ENCODE measurements at regions not wholly inside any gene's neighbourhood (a gene's known extent, or its start where the extent isn't known, plus 50 kb on each side); places are given as distances from the start of the nearest gene placed in this dataset.

DNA sequence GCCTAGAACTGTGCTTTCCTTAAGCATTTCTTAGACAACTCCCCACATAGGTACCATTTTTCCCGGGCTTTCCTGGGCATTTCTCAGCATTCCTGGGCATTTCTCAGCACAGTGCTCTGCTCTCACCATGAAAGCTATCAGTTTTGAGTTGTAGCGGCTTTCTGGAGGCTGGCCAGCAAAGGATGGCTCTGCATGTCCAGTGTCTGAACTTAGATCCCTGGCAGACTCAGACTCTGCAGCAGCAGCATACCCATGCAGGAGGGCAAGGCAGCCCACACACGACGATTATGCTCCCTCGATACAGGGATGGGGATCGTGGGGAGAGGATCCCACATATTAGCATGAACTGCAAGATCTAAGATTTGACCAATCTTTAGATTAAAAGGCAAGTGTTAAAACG lies 248.9 kb upstream of the MKI67 start:
- WGBS: 63% methylated on average over 7 of the region's 7 CpGs
- Histone ChIP-seq H3K9ac (ENCODE audit: low read length) (no peak overlapping the region), H4K91ac (ENCODE audit: low read length) (no peak overlapping the region), H3K4me1 (ENCODE audit: control insufficient read depth, insufficient read depth, low read depth, low read length) (no peaks in the 10 kb centered on the region), H3K27ac (ENCODE audit: low read length, poor library complexity, severe bottlenecking) (no peak overlapping the region), H2BK12ac (ENCODE audit: low read length in 2 of 2) (no peak overlapping the region), H3K4me3 (ENCODE audit: insufficient read depth in 1 of 2, low read depth in 1 of 2, low read length in 2 of 2) (no peak overlapping the region), H3K4ac (ENCODE audit: low read depth in 1 of 2, low read length in 2 of 2) (no peak overlapping the region), H3K4me2 (ENCODE audit: low read length, poor library complexity, severe bottlenecking) (no peak overlapping the region), H2BK120ac (ENCODE audit: low read depth, low read length) (no peak overlapping the region), H2AK5ac (ENCODE audit: low read length, severe bottlenecking) (no peak overlapping the region), H4K8ac (ENCODE audit: low read length) (no peak overlapping the region), H3K23ac (ENCODE audit: low read length in 2 of 2) (no peak overlapping the region), H3K9me3 (ENCODE audit: control insufficient read depth, low read length) (no peaks in the 10 kb centered on the region), H3K27me3 (ENCODE audit: control insufficient read depth in 1 of 2, insufficient read depth in 1 of 2, low read length in 2 of 2) (no peaks in the 10 kb centered on the region), H2BK5ac (ENCODE audit: low read depth, low read length, poor library complexity, severe bottlenecking) (no peak overlapping the region), H2BK15ac (ENCODE audit: low read depth, poor library complexity, severe bottlenecking) (no peak overlapping the region), H3K18ac (ENCODE audit: low read depth in 1 of 2, low read length in 2 of 2) (no peak overlapping the region), H3K36me3 (ENCODE audit: control insufficient read depth in 1 of 2, insufficient read depth in 2 of 2, low read depth in 1 of 2, low read length in 2 of 2) (no peaks in the 10 kb centered on the region), H3K79me1 (replicated peaks; ENCODE audit: low read length, poor library complexity, severe bottlenecking) (no peaks in the 10 kb centered on the region), H3K14ac (ENCODE audit: low read length in 2 of 2) (no peak overlapping the region), H2AFZ (ENCODE audit: low read depth, low read length) (no peak overlapping the region)
- no peak for DNase-seq

DNA sequence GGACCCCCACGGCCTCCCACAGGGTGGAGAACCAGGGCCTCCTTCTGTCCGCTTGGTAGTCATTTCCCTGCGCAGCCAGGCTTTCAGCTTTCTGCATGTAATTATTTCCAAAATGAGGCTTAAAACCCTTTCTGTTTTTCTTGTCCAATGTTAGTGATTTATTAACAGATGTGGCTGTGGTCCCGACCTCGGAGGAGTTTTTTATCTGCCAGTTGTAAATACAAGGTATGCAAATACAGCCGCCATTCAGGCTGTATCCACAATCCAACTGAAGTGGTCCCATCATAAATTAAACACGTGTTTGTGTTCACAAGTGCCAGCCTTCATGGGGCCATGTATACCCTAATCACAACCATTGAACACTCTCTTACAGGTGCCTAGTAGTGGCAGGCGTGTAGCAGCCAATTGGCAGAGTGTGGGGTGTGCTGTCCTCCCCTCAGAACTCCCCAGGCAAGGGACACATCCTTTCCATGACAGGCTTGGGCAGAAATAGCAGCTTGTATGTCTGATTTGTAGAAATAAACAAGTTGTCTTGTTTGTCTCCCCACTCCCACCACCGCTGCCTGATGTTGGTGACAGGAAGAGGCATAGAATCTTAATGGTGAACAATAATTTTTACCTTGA lies 251.3 kb upstream of the MKI67 start:
- Histone ChIP-seq H3K4me1 (ENCODE audit: control insufficient read depth, insufficient read depth, low read depth, low read length) (no peaks in the 10 kb centered on the region), H3K4me2 (ENCODE audit: low read length, poor library complexity, severe bottlenecking) (no peak overlapping the region), H2BK5ac (ENCODE audit: low read depth, low read length, poor library complexity, severe bottlenecking) (no peak overlapping the region), H2AK5ac (ENCODE audit: low read length, severe bottlenecking) (no peak overlapping the region), H3K27ac (ENCODE audit: low read length, poor library complexity, severe bottlenecking) (no peak overlapping the region), H3K27me3 (ENCODE audit: control insufficient read depth in 1 of 2, insufficient read depth in 1 of 2, low read length in 2 of 2) (no peaks in the 10 kb centered on the region), H3K18ac (ENCODE audit: low read depth in 1 of 2, low read length in 2 of 2) (no peak overlapping the region), H3K23ac (ENCODE audit: low read length in 2 of 2) (no peak overlapping the region), H3K14ac (ENCODE audit: low read length in 2 of 2) (no peak overlapping the region), H2BK15ac (ENCODE audit: low read depth, poor library complexity, severe bottlenecking) (no peak overlapping the region), H3K36me3 (ENCODE audit: control insufficient read depth in 1 of 2, insufficient read depth in 2 of 2, low read depth in 1 of 2, low read length in 2 of 2) (no peaks in the 10 kb centered on the region), H2BK12ac (ENCODE audit: low read length in 2 of 2) (no peak overlapping the region), H3K4me3 (ENCODE audit: insufficient read depth in 1 of 2, low read depth in 1 of 2, low read length in 2 of 2) (no peak overlapping the region), H4K91ac (ENCODE audit: low read length) (no peak overlapping the region), H3K9me3 (ENCODE audit: control insufficient read depth, low read length) (no peaks in the 10 kb centered on the region), H2BK120ac (ENCODE audit: low read depth, low read length) (no peak overlapping the region), H4K8ac (ENCODE audit: low read length) (no peak overlapping the region), H3K79me1 (replicated peaks; ENCODE audit: low read length, poor library complexity, severe bottlenecking) (no peaks in the 10 kb centered on the region), H3K9ac (ENCODE audit: low read length) (no peak overlapping the region), H3K4ac (ENCODE audit: low read depth in 1 of 2, low read length in 2 of 2) (no peak overlapping the region), H2AFZ (ENCODE audit: low read depth, low read length) (no peak overlapping the region)
- 68% methylated on average over 8 of the region's 9 CpGs for WGBS
- no peak for DNase-seq

DNA sequence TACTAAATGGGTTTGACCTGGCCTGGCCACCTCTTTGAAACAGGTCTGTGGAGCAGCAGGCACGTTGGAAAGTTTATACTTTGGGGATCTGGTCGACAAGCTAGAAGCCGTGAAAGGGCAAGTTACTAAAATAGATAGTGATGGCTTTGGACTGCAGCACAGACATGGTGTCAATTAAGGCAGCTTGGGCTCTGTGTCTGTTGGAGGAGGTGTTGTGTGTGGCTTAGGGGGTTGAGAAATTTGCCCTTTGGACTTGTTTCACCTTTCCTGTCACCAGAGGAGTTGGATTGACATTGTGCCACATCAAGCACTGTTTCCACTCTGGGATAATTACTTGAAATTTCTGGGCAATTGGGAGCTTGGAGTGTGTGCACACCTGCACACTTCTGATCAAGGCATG lies 251.8 kb upstream of the MKI67 start:
- Histone ChIP-seq H3K4ac (ENCODE audit: low read depth in 1 of 2, low read length in 2 of 2) (no peak overlapping the region), H3K27ac (ENCODE audit: low read length, poor library complexity, severe bottlenecking) (no peak overlapping the region), H2BK5ac (ENCODE audit: low read depth, low read length, poor library complexity, severe bottlenecking) (no peak overlapping the region), H2AFZ (ENCODE audit: low read depth, low read length) (no peak overlapping the region), H3K4me1 (ENCODE audit: control insufficient read depth, insufficient read depth, low read depth, low read length) (no peaks in the 10 kb centered on the region), H3K14ac (ENCODE audit: low read length in 2 of 2) (no peak overlapping the region), H2BK120ac (ENCODE audit: low read depth, low read length) (no peak overlapping the region), H4K91ac (ENCODE audit: low read length) (no peak overlapping the region), H3K4me3 (ENCODE audit: insufficient read depth in 1 of 2, low read depth in 1 of 2, low read length in 2 of 2) (no peak overlapping the region), H3K79me1 (replicated peaks; ENCODE audit: low read length, poor library complexity, severe bottlenecking) (no peaks in the 10 kb centered on the region), H3K9ac (ENCODE audit: low read length) (no peak overlapping the region), H3K36me3 (ENCODE audit: control insufficient read depth in 1 of 2, insufficient read depth in 2 of 2, low read depth in 1 of 2, low read length in 2 of 2) (no peaks in the 10 kb centered on the region), H3K23ac (ENCODE audit: low read length in 2 of 2) (no peak overlapping the region), H3K27me3 (ENCODE audit: control insufficient read depth in 1 of 2, insufficient read depth in 1 of 2, low read length in 2 of 2) (no peaks in the 10 kb centered on the region), H3K4me2 (ENCODE audit: low read length, poor library complexity, severe bottlenecking) (no peak overlapping the region), H2AK5ac (ENCODE audit: low read length, severe bottlenecking) (no peak overlapping the region), H4K8ac (ENCODE audit: low read length) (no peak overlapping the region), H2BK15ac (ENCODE audit: low read depth, poor library complexity, severe bottlenecking) (no peak overlapping the region), H2BK12ac (ENCODE audit: low read length in 2 of 2) (no peak overlapping the region), H3K18ac (ENCODE audit: low read depth in 1 of 2, low read length in 2 of 2) (no peak overlapping the region), H3K9me3 (ENCODE audit: control insufficient read depth, low read length) (no peaks in the 10 kb centered on the region)
- no peak for DNase-seq
- 42% methylated on average over 3 of the region's 3 CpGs for WGBS

DNA sequence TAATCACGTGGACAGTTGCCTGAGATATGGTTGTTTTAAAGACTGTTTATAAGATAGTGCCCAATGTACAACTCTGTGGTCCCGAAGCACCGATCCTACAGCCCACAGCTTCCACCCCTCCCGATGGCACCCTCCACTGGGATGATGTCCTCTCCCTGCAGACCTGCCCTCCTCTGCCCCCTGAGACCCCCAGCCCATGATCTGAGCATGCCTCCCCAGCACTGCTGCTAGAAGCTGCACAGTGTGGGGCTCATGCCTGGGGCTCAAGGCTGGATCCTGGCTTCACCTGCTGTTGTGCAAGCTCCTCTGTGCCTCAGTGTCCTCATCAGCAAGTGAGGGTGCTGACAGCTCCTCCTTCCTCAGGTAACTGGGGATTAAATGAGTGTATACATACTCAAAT lies 254.7 kb upstream of the MKI67 start:
- Histone ChIP-seq H3K4me2 (ENCODE audit: low read length, poor library complexity, severe bottlenecking) (no peak overlapping the region), H3K4me1 (ENCODE audit: control insufficient read depth, insufficient read depth, low read depth, low read length) (no peaks in the 10 kb centered on the region), H3K14ac (ENCODE audit: low read length in 2 of 2) (no peak overlapping the region), H2BK12ac (ENCODE audit: low read length in 2 of 2) (no peak overlapping the region), H3K27me3 (ENCODE audit: control insufficient read depth in 1 of 2, insufficient read depth in 1 of 2, low read length in 2 of 2) (no peaks in the 10 kb centered on the region), H4K8ac (ENCODE audit: low read length) (no peak overlapping the region), H3K79me1 (replicated peaks; ENCODE audit: low read length, poor library complexity, severe bottlenecking) (no peaks in the 10 kb centered on the region), H2BK15ac (ENCODE audit: low read depth, poor library complexity, severe bottlenecking) (no peak overlapping the region), H3K9me3 (ENCODE audit: control insufficient read depth, low read length) (peaks cover under 1% of the 10 kb centered on the region), H2BK5ac (ENCODE audit: low read depth, low read length, poor library complexity, severe bottlenecking) (no peak overlapping the region), H2BK120ac (ENCODE audit: low read depth, low read length) (no peak overlapping the region), H2AK5ac (ENCODE audit: low read length, severe bottlenecking) (no peak overlapping the region), H3K27ac (ENCODE audit: low read length, poor library complexity, severe bottlenecking) (no peak overlapping the region), H3K4me3 (ENCODE audit: insufficient read depth in 1 of 2, low read depth in 1 of 2, low read length in 2 of 2) (no peak overlapping the region), H3K18ac (ENCODE audit: low read depth in 1 of 2, low read length in 2 of 2) (no peak overlapping the region), H3K4ac (ENCODE audit: low read depth in 1 of 2, low read length in 2 of 2) (no peak overlapping the region), H4K91ac (ENCODE audit: low read length) (no peak overlapping the region), H3K9ac (ENCODE audit: low read length) (no peak overlapping the region), H3K36me3 (ENCODE audit: control insufficient read depth in 1 of 2, insufficient read depth in 2 of 2, low read depth in 1 of 2, low read length in 2 of 2) (no peaks in the 10 kb centered on the region), H2AFZ (ENCODE audit: low read depth, low read length) (no peak overlapping the region), H3K23ac (ENCODE audit: low read length in 2 of 2) (no peak overlapping the region)
- WGBS: 67% methylated on average over 4 of the region's 4 CpGs
- no peak for DNase-seq

All from mesenchymal stem cell (in vitro differentiated cells and primary cell).